ENCODE measurements at regions not wholly inside any gene's neighbourhood (a gene's known extent, or its start where the extent isn't known, plus 50 kb on each side); places are given as distances from the start of the nearest gene placed in this dataset.
A peak's percentile ranks its signal among the peaks of the same experiment; 100 is the strongest.
"Not testable (repeated sequence)": the region's sequence is repeated elsewhere in the genome, so short reads cannot be mapped to it uniquely, and the experiment has no call there.

- DNase-seq (ENCODE audit: low read depth in 2 of 2): no peak
These were observed 68.8 kb downstream of the SSX7 start for GRCh38 chrX:52585892-52586291.

GRCh38 chrX:52577464-52578173 lies 60.8 kb upstream of the XAGE1B start:
- no peak for DNase-seq (ENCODE audit: low read depth in 2 of 2)

- DNase-seq (ENCODE audit: low read depth in 2 of 2): no peak
These were observed 60.1 kb upstream of the XAGE1B start for GRCh38 chrX:52576946-52577345.

- DNase-seq (ENCODE audit: low read depth in 2 of 2): no peak
These were observed 59.6 kb upstream of the XAGE1B start for GRCh38 chrX:52576474-52576873.

GRCh38 chrX:52574416-52575275 lies 57.8 kb upstream of the XAGE1B start:
- DNase-seq (ENCODE audit: low read depth in 2 of 2): peak; percentile 16 to 52

GRCh38 chrX:52568146-52568545 lies 51.3 kb upstream of the XAGE1B start:
- DNase-seq (ENCODE audit: low read depth in 2 of 2): not testable (repeated sequence)

Measured in dermis microvascular lymphatic vessel endothelial cell (primary cell).